NCI-H1105 treated with DMSO at 0.1 percent for 48 hours (cell line): ENCODE measurements at regions not wholly inside any gene's neighbourhood (a gene's known extent, or its start where the extent isn't known, plus 50 kb on each side); places are given as distances from the start of the nearest gene placed in this dataset.
A peak's percentile ranks its signal among the peaks of the same experiment; 100 is the strongest.

Experiments used
- DNase-seq: peaks from one replicate; lab custom pipeline; 2025; lab: John Stamatoyannopoulos, UW

GRCh38 chr11:134800826-134801225 is 388.8 kb upstream of the B3GAT1 start:
- DNase-seq = no peak

GRCh38 chr11:134800130-134800529 is 388.1 kb upstream of the B3GAT1 start:
- DNase-seq = no peak

- no peak for DNase-seq
These were observed 387.3 kb upstream of the B3GAT1 start for GRCh38 chr11:134799386-134799785.

- DNase-seq = no peak
These were observed 385.5 kb upstream of the B3GAT1 start for GRCh38 chr11:134797411-134798089.

- DNase-seq = no peak
These were observed 383.0 kb upstream of the B3GAT1 start for GRCh38 chr11:134795017-134795416.

- DNase-seq = peak; percentile 56
These were observed 382.1 kb upstream of the B3GAT1 start for GRCh38 chr11:134794192-134794591.

- no peak for DNase-seq
These were observed 380.6 kb upstream of the B3GAT1 start for GRCh38 chr11:134792677-134793076.

- DNase-seq = no peak
These were observed 380.0 kb upstream of the B3GAT1 start for GRCh38 chr11:134792044-134792443.

- DNase-seq = no peak
These were observed 379.1 kb upstream of the B3GAT1 start for GRCh38 chr11:134791102-134791501.

GRCh38 chr11:134789104-134789503 is 377.1 kb upstream of the B3GAT1 start:
- DNase-seq = no peak

- no peak for DNase-seq
These were observed 374.6 kb upstream of the B3GAT1 start for GRCh38 chr11:134786636-134787035.

- no peak for DNase-seq
These were observed 373.7 kb upstream of the B3GAT1 start for GRCh38 chr11:134785660-134786284.

- DNase-seq = no peak
These were observed 373.0 kb upstream of the B3GAT1 start for GRCh38 chr11:134785059-134785458.

GRCh38 chr11:134784568-134784967 is 372.5 kb upstream of the B3GAT1 start:
- no peak for DNase-seq

GRCh38 chr11:134784046-134784445 is 372.0 kb upstream of the B3GAT1 start:
- no peak for DNase-seq

- no peak for DNase-seq
These were observed 371.2 kb upstream of the B3GAT1 start for GRCh38 chr11:134783234-134783633.

GRCh38 chr11:134781380-134781866 is 369.4 kb upstream of the B3GAT1 start:
- DNase-seq = no peak

- DNase-seq = no peak
These were observed 368.6 kb upstream of the B3GAT1 start for GRCh38 chr11:134780486-134781147.

GRCh38 chr11:134779179-134779578 is 367.1 kb upstream of the B3GAT1 start:
- no peak for DNase-seq

- no peak for DNase-seq
These were observed 356.4 kb upstream of the B3GAT1 start for GRCh38 chr11:134768463-134768862.

GRCh38 chr11:134765565-134765964 is 353.5 kb upstream of the B3GAT1 start:
- DNase-seq = no peak

- no peak for DNase-seq
These were observed 352.9 kb upstream of the B3GAT1 start for GRCh38 chr11:134764966-134765365.

GRCh38 chr11:134764367-134764766 is 352.3 kb upstream of the B3GAT1 start:
- DNase-seq = no peak
